ENCODE measurements at regions not wholly inside any gene's neighbourhood (a gene's known extent, or its start where the extent isn't known, plus 50 kb on each side); places are given as distances from the start of the nearest gene placed in this dataset.

- no peak for TF ChIP-seq ZNF596 (tag by site-specific recombination; IDR thresholded peaks at IDR 0.05)
- no peak for TF ChIP-seq CTCF (tag by site-specific recombination; IDR thresholded peaks at IDR 0.05)
- TF ChIP-seq ZFP41 (tag by site-specific recombination; IDR thresholded peaks at IDR 0.05; ENCODE audit: borderline replicate concordance), result no peak
- TF ChIP-seq MEIS1 (CRISPR knock-in tag; IDR thresholded peaks at IDR 0.05; ENCODE audit: borderline replicate concordance), result no peak
- TF ChIP-seq ZFHX2 (tag by site-specific recombination; conservative IDR thresholded peaks at IDR 0.05), result no peak
Observed at GRCh38 chr16:7849841-7850240, 517.2 kb downstream of the RBFOX1 start.
